ENCODE measurements at regions not wholly inside any gene's neighbourhood (a gene's known extent, or its start where the extent isn't known, plus 50 kb on each side); places are given as distances from the start of the nearest gene placed in this dataset.

- H3K4me3 ChIP-seq (ENCODE audit: low read depth in 1 of 3, low read length in 3 of 3): no peak overlapping the region
- no peak overlapping the region for H3K27ac ChIP-seq (ENCODE audit: low read depth in 1 of 2, low read length in 2 of 2)
- H3K9ac ChIP-seq (ENCODE audit: low read depth in 1 of 2, low read length in 2 of 2): no peak overlapping the region
- DNase-seq (ENCODE audit: low spot score): no peak
- no peaks in the 10 kb centered on the region for H3K4me1 ChIP-seq (ENCODE audit: control insufficient read depth in 4 of 4, insufficient read depth in 4 of 4, low read length in 3 of 4)
- 32% methylated on average over 5 of the region's 5 CpGs for WGBS
- no peaks in the 10 kb centered on the region for H3K36me3 ChIP-seq (ENCODE audit: control insufficient read depth in 4 of 4, insufficient read depth in 3 of 4, low read depth in 1 of 4, low read length in 3 of 4)
- no peak for TF ChIP-seq HNF4G (IDR thresholded peaks at IDR 0.05)
- TF ChIP-seq ATF3 (IDR thresholded peaks at IDR 0.05): no peak
- TF ChIP-seq GABPA (IDR thresholded peaks at IDR 0.05 in 1 of 2, conservative IDR thresholded peaks at IDR 0.05 in 1 of 2): no peak
- TF ChIP-seq NR2F2 (IDR thresholded peaks at IDR 0.05): no peak
- no peak for TF ChIP-seq RAD21 (IDR thresholded peaks at IDR 0.05)
- no peak for TF ChIP-seq EGR1 (IDR thresholded peaks at IDR 0.05; ENCODE audit: low read depth in 2 of 2)
- H3K9me3 ChIP-seq (ENCODE audit: control insufficient read depth in 4 of 4, low read length in 3 of 4): no peaks in the 10 kb centered on the region
- peaks cover 0 to 3% (median 0%) of the 10 kb centered on the region in 4 donors for H3K27me3 ChIP-seq (ENCODE audit: control insufficient read depth in 4 of 4, insufficient read depth in 4 of 4, low read length in 3 of 4)
These were observed 476.7 kb downstream of the RFC3 start for GRCh38 chr13:34294483-34295129.

GRCh38 chr13:34300559-34300958, 482.6 kb downstream of the RFC3 start:
- H3K4me3 ChIP-seq (ENCODE audit: low read depth in 1 of 3, low read length in 3 of 3): no peak overlapping the region
- DNase-seq (ENCODE audit: low spot score): no peak
- TF ChIP-seq, protein P1, sequence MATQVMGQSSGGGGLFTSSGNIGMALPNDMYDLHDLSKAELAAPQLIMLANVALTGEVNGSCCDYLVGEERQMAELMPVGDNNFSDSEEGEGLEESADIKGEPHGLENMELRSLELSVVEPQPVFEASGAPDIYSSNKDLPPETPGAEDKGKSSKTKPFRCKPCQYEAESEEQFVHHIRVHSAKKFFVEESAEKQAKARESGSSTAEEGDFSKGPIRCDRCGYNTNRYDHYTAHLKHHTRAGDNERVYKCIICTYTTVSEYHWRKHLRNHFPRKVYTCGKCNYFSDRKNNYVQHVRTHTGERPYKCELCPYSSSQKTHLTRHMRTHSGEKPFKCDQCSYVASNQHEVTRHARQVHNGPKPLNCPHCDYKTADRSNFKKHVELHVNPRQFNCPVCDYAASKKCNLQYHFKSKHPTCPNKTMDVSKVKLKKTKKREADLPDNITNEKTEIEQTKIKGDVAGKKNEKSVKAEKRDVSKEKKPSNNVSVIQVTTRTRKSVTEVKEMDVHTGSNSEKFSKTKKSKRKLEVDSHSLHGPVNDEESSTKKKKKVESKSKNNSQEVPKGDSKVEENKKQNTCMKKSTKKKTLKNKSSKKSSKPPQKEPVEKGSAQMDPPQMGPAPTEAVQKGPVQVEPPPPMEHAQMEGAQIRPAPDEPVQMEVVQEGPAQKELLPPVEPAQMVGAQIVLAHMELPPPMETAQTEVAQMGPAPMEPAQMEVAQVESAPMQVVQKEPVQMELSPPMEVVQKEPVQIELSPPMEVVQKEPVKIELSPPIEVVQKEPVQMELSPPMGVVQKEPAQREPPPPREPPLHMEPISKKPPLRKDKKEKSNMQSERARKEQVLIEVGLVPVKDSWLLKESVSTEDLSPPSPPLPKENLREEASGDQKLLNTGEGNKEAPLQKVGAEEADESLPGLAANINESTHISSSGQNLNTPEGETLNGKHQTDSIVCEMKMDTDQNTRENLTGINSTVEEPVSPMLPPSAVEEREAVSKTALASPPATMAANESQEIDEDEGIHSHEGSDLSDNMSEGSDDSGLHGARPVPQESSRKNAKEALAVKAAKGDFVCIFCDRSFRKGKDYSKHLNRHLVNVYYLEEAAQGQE (IDR thresholded peaks at IDR 0.05): no peak
- TF ChIP-seq YY1 (IDR thresholded peaks at IDR 0.05) (no peak), EGR1 (IDR thresholded peaks at IDR 0.05; ENCODE audit: low read depth in 2 of 2) (no peak), SP1 (IDR thresholded peaks at IDR 0.05) (no peak), MAX (IDR thresholded peaks at IDR 0.05) (no peak), FOXA1 (IDR thresholded peaks at IDR 0.05) (no peak), ZBTB33 (IDR thresholded peaks at IDR 0.05) (no peak), CTCF (IDR thresholded peaks at IDR 0.05; ENCODE audit: low read depth, low read length, missing input control) (no peak), HNF4G (IDR thresholded peaks at IDR 0.05) (no peak), NR2F2 (IDR thresholded peaks at IDR 0.05) (no peak), GABPA (IDR thresholded peaks at IDR 0.05 in 1 of 2, conservative IDR thresholded peaks at IDR 0.05 in 1 of 2) (no peak), ATF3 (IDR thresholded peaks at IDR 0.05) (no peak), HNF4A (conservative IDR thresholded peaks at IDR 0.05) (no peak), FOXA2 (IDR thresholded peaks at IDR 0.05) (no peak), JUND (IDR thresholded peaks at IDR 0.05) (no peak), RXRA (IDR thresholded peaks at IDR 0.05) (no peak), TAF1 (conservative IDR thresholded peaks at IDR 0.05) (no peak), RAD21 (IDR thresholded peaks at IDR 0.05) (no peak)
- H3K9me3 ChIP-seq (ENCODE audit: control insufficient read depth in 4 of 4, low read length in 3 of 4): peaks cover 0 to 2% (median 0%) of the 10 kb centered on the region in 4 donors
- 10% methylated on average over 1 of the region's 1 CpG for WGBS
- H3K4me1 ChIP-seq (ENCODE audit: control insufficient read depth in 4 of 4, insufficient read depth in 4 of 4, low read length in 3 of 4): peaks cover 0 to 5% (median under 1%) of the 10 kb centered on the region in 4 donors
- H3K9ac ChIP-seq (ENCODE audit: low read depth in 1 of 2, low read length in 2 of 2): no peak overlapping the region
- H3K27me3 ChIP-seq (ENCODE audit: control insufficient read depth in 4 of 4, insufficient read depth in 4 of 4, low read length in 3 of 4): no peaks in the 10 kb centered on the region
- no peaks in the 10 kb centered on the region for H3K36me3 ChIP-seq (ENCODE audit: control insufficient read depth in 4 of 4, insufficient read depth in 3 of 4, low read depth in 1 of 4, low read length in 3 of 4)
- H3K27ac ChIP-seq (ENCODE audit: low read depth in 1 of 2, low read length in 2 of 2): no peak overlapping the region

Data from liver (tissue), 8 donors.